Memory B cell (primary cell): ENCODE measurements at regions not wholly inside any gene's neighbourhood (a gene's known extent, or its start where the extent isn't known, plus 50 kb on each side); places are given as distances from the start of the nearest gene placed in this dataset.
"Not testable (repeated sequence)": the region's sequence is repeated elsewhere in the genome, so short reads cannot be mapped to it uniquely, and the experiment has no call there.

Experiments used
- ATAC-seq: fragments of 150-1000 bp; cut with Tn5 transposase; 2 replicates; pipeline ENCODE4 v1.10.0; 2021; ENCODE audit warnings: low read depth, mild to moderate bottlenecking, moderate library complexity
- DNase-seq, 2 donors: peaks; one replicate each; pipeline ENCODE4 v3.0.0; 2022; ENCODE audit warnings: low spot score in 2 of 2
- H3K27ac Mint-ChIP-seq: one replicate; pipeline ENCODE4 v1.8.0; 2022; ENCODE audit warnings: mild to moderate bottlenecking, moderate library complexity, mixed read lengths
- H3K27me3 Mint-ChIP-seq: one replicate; pipeline ENCODE4 v1.8.0; 2022; ENCODE audit warnings: mixed read lengths
- H3K36me3 Mint-ChIP-seq: one replicate; pipeline ENCODE4 v1.8.0; 2022; ENCODE audit warnings: mild to moderate bottlenecking, mixed read lengths
- H3K4me1 Mint-ChIP-seq: one replicate; pipeline ENCODE4 v1.8.0; 2022; ENCODE audit warnings: mixed read lengths
- H3K4me3 Mint-ChIP-seq: one replicate; pipeline ENCODE4 v1.8.0; 2022; ENCODE audit warnings: mild to moderate bottlenecking, moderate library complexity, mixed read lengths
- H3K9me3 Mint-ChIP-seq: one replicate; pipeline ENCODE4 v1.8.0; 2022; ENCODE audit warnings: mixed read lengths

- H3K4me3 Mint-ChIP-seq: peak overlapping the region; percentile 87
- not testable (repeated sequence) for H3K9me3 Mint-ChIP-seq, ATAC-seq, DNase-seq, H3K27me3 Mint-ChIP-seq
- peaks cover 18% of the 10 kb centered on the region for H3K36me3 Mint-ChIP-seq
- peak overlapping the region; percentile 96 for H3K27ac Mint-ChIP-seq
- peaks cover 32% of the 10 kb centered on the region for H3K4me1 Mint-ChIP-seq
Observed at GRCh38 chr12:94816746-94817145, 166.4 kb upstream of the TMCC3 start.

- H3K36me3 Mint-ChIP-seq: peaks cover 25% of the 10 kb centered on the region
- peaks cover 10% of the 10 kb centered on the region for H3K9me3 Mint-ChIP-seq
- DNase-seq: no peak
- H3K27me3 Mint-ChIP-seq: no peaks in the 10 kb centered on the region
- peaks cover 32% of the 10 kb centered on the region for H3K4me1 Mint-ChIP-seq
- H3K27ac Mint-ChIP-seq: peak overlapping the region; percentile 96
- ATAC-seq: peak; percentile 11
- H3K4me3 Mint-ChIP-seq: peak overlapping the region; percentile 82
Observed at GRCh38 chr12:94815958-94816357, 165.6 kb upstream of the TMCC3 start.

GRCh38 chr12:94815450-94815849 lies 165.1 kb upstream of the TMCC3 start:
- Mint-ChIP-seq H3K4me1 (peaks cover 29% of the 10 kb centered on the region), H3K27me3 (no peaks in the 10 kb centered on the region), H3K4me3 (peak overlapping the region; percentile 82), H3K27ac (peak overlapping the region; percentile 96), H3K36me3 (peaks cover 28% of the 10 kb centered on the region), H3K9me3 (peaks cover 10% of the 10 kb centered on the region)
- no peak for DNase-seq
- ATAC-seq: no peak

- no peak overlapping the region for H3K27ac Mint-ChIP-seq
- peaks cover 45% of the 10 kb centered on the region for H3K36me3 Mint-ChIP-seq
- ATAC-seq (no peak), DNase-seq (no peak)
- no peaks in the 10 kb centered on the region for H3K27me3 Mint-ChIP-seq
- no peak overlapping the region for H3K4me3 Mint-ChIP-seq
- peaks cover 26% of the 10 kb centered on the region for H3K4me1 Mint-ChIP-seq
- peaks cover 10% of the 10 kb centered on the region for H3K9me3 Mint-ChIP-seq
Observed at GRCh38 chr12:94813314-94813713, 163.0 kb upstream of the TMCC3 start.

- DNase-seq: no peak
- Mint-ChIP-seq H3K9me3 (peaks cover 10% of the 10 kb centered on the region), H3K4me1 (peaks cover 19% of the 10 kb centered on the region), H3K36me3 (peaks cover 45% of the 10 kb centered on the region), H3K27me3 (no peaks in the 10 kb centered on the region), H3K27ac (no peak overlapping the region), H3K4me3 (no peak overlapping the region)
- ATAC-seq: no peak
Observed at GRCh38 chr12:94812345-94812744, 162.0 kb upstream of the TMCC3 start.

GRCh38 chr12:94811611-94812010 lies 161.3 kb upstream of the TMCC3 start:
- ATAC-seq (no peak), DNase-seq (no peak)
- no peaks in the 10 kb centered on the region for H3K27me3 Mint-ChIP-seq
- H3K4me3 Mint-ChIP-seq: no peak overlapping the region
- H3K9me3 Mint-ChIP-seq: peaks cover 10% of the 10 kb centered on the region
- no peak overlapping the region for H3K27ac Mint-ChIP-seq
- H3K36me3 Mint-ChIP-seq: peaks cover 47% of the 10 kb centered on the region
- H3K4me1 Mint-ChIP-seq: peaks cover 21% of the 10 kb centered on the region

- Mint-ChIP-seq H3K9me3 (peaks cover 4% of the 10 kb centered on the region), H3K27ac (no peak overlapping the region), H3K4me3 (no peak overlapping the region), H3K36me3 (peaks cover 39% of the 10 kb centered on the region), H3K27me3 (no peaks in the 10 kb centered on the region), H3K4me1 (peaks cover 23% of the 10 kb centered on the region)
- ATAC-seq: no peak
- no peak for DNase-seq
Observed at GRCh38 chr12:94807951-94808350, 157.6 kb upstream of the TMCC3 start.

GRCh38 chr12:94806617-94807016 lies 156.3 kb upstream of the TMCC3 start:
- Mint-ChIP-seq H3K4me3 (no peak overlapping the region), H3K27me3 (no peaks in the 10 kb centered on the region), H3K27ac (no peak overlapping the region), H3K36me3 (peaks cover 38% of the 10 kb centered on the region), H3K9me3 (peaks cover 1% of the 10 kb centered on the region), H3K4me1 (peaks cover 26% of the 10 kb centered on the region)
- DNase-seq (no peak), ATAC-seq (no peak)

- no peaks in the 10 kb centered on the region for H3K27me3 Mint-ChIP-seq
- H3K4me1 Mint-ChIP-seq: peaks cover 26% of the 10 kb centered on the region
- peak; percentile 50 for ATAC-seq
- H3K36me3 Mint-ChIP-seq: peaks cover 31% of the 10 kb centered on the region
- DNase-seq: no peak
- H3K4me3 Mint-ChIP-seq: no peak overlapping the region
- no peaks in the 10 kb centered on the region for H3K9me3 Mint-ChIP-seq
- H3K27ac Mint-ChIP-seq: no peak overlapping the region
Observed at GRCh38 chr12:94805749-94806529, 155.6 kb upstream of the TMCC3 start.

- no peak overlapping the region for H3K27ac Mint-ChIP-seq
- ATAC-seq (no peak), DNase-seq (no peak)
- peaks cover 20% of the 10 kb centered on the region for H3K36me3 Mint-ChIP-seq
- H3K9me3 Mint-ChIP-seq: no peaks in the 10 kb centered on the region
- no peaks in the 10 kb centered on the region for H3K27me3 Mint-ChIP-seq
- peaks cover 14% of the 10 kb centered on the region for H3K4me1 Mint-ChIP-seq
- H3K4me3 Mint-ChIP-seq: no peak overlapping the region
Observed at GRCh38 chr12:94803939-94804338, 153.6 kb upstream of the TMCC3 start.

- Mint-ChIP-seq H3K36me3 (peaks cover 23% of the 10 kb centered on the region), H3K9me3 (no peaks in the 10 kb centered on the region), H3K4me1 (peaks cover 21% of the 10 kb centered on the region), H3K27ac (no peak overlapping the region), H3K4me3 (no peak overlapping the region), H3K27me3 (no peaks in the 10 kb centered on the region)
- no peak for ATAC-seq
- DNase-seq: no peak
Observed at GRCh38 chr12:94802796-94803195, 152.4 kb upstream of the TMCC3 start.

GRCh38 chr12:94801745-94802144 lies 151.4 kb upstream of the TMCC3 start:
- H3K27ac Mint-ChIP-seq: no peak overlapping the region
- no peak for DNase-seq

GRCh38 chr12:94799136-94799535 lies 148.8 kb upstream of the TMCC3 start:
- Mint-ChIP-seq H3K27ac (no peak overlapping the region), H3K4me1 (peaks cover 10% of the 10 kb centered on the region), H3K4me3 (no peak overlapping the region), H3K27me3 (no peaks in the 10 kb centered on the region), H3K36me3 (peaks cover 15% of the 10 kb centered on the region), H3K9me3 (no peaks in the 10 kb centered on the region)
- DNase-seq: no peak
- ATAC-seq: no peak

More at GRCh38 chr12:94801745-94802144, 151.4 kb upstream of the TMCC3 start:
- ATAC-seq: no peak
- Mint-ChIP-seq H3K9me3 (no peaks in the 10 kb centered on the region), H3K27me3 (no peaks in the 10 kb centered on the region), H3K4me1 (peaks cover 19% of the 10 kb centered on the region), H3K36me3 (peaks cover 20% of the 10 kb centered on the region), H3K4me3 (no peak overlapping the region)

- ATAC-seq: no peak
- Mint-ChIP-seq H3K4me1 (peaks cover 13% of the 10 kb centered on the region), H3K9me3 (no peaks in the 10 kb centered on the region), H3K4me3 (no peak overlapping the region), H3K27me3 (no peaks in the 10 kb centered on the region), H3K27ac (no peak overlapping the region), H3K36me3 (peaks cover 15% of the 10 kb centered on the region)
- DNase-seq: no peak
Observed at GRCh38 chr12:94798113-94798512, 147.8 kb upstream of the TMCC3 start.

- Mint-ChIP-seq H3K4me3 (no peak overlapping the region), H3K27ac (no peak overlapping the region), H3K27me3 (no peaks in the 10 kb centered on the region), H3K4me1 (peaks cover 18% of the 10 kb centered on the region), H3K36me3 (peaks cover 24% of the 10 kb centered on the region), H3K9me3 (no peaks in the 10 kb centered on the region)
- no peak for ATAC-seq
- DNase-seq: no peak
Observed at GRCh38 chr12:94795520-94795919, 145.2 kb upstream of the TMCC3 start.
